ENCODE measurements at regions not wholly inside any gene's neighbourhood (a gene's known extent, or its start where the extent isn't known, plus 50 kb on each side); places are given as distances from the start of the nearest gene placed in this dataset.
"Not testable (repeated sequence)": the region's sequence is repeated elsewhere in the genome, so short reads cannot be mapped to it uniquely, and the experiment has no call there.

DNA sequence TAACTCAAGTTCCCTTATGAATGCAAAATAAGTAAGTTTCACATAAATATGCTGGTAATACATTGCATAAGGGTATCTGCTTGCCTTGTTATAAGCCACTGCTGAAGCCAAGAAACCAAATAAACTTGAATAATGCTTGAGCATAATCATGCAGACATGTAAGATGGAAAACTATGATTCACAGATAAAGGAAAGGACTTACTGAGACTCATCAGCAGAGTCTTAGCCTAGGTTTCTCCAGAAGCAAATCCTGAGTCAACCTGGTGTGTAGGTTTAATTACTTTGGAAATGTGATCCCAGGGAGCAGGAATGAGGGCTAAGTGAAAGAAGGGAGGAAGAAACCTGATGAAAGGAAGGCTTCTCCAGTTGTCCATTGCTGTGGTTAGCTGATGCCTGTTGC, 107.7 kb upstream of the BTG1 start:
- no peak for DNase-seq

DNA sequence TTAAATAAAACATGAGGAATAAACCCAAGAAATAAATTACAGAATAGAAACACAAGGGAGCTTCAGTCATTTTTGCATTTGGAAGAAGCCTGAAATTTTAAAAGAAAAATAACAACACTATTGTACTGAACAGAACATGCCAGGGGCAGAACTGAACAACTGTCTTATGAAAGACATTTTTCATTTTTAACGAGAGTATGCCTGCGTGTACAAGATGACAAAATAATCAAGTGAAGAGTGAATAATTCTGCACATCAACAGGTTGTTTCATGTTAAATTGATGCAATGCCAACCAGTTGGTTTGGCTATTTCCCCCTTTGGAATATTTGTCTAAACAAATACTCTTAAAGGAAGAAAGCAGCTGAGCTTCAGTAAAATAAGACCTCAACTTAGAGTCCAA, 103.3 kb upstream of the BTG1 start:
- DNase-seq: no peak

GRCh38 chr12:92244036-92244435, 98.4 kb upstream of the BTG1 start:
- DNase-seq: no peak

DNA sequence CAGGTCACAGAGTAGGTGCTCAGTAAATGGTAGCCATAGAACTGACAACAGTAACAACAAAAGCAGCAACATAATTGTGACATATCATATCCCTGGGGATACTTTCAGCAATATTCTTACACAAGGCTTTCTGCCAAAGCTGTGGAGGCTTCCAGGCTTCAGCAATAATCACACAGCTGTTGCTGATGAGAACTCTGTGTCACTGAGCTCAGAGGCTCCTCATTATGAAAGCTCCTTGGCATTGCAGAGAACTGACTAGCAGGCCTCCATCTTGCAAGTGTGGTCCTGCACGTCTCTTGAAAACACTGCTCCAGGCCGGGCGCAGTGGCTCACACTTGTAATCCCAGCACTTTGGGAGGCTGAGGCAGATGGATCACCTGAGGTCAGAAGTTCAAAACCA, 97.3 kb upstream of the BTG1 start:
- no peak for DNase-seq

DNA sequence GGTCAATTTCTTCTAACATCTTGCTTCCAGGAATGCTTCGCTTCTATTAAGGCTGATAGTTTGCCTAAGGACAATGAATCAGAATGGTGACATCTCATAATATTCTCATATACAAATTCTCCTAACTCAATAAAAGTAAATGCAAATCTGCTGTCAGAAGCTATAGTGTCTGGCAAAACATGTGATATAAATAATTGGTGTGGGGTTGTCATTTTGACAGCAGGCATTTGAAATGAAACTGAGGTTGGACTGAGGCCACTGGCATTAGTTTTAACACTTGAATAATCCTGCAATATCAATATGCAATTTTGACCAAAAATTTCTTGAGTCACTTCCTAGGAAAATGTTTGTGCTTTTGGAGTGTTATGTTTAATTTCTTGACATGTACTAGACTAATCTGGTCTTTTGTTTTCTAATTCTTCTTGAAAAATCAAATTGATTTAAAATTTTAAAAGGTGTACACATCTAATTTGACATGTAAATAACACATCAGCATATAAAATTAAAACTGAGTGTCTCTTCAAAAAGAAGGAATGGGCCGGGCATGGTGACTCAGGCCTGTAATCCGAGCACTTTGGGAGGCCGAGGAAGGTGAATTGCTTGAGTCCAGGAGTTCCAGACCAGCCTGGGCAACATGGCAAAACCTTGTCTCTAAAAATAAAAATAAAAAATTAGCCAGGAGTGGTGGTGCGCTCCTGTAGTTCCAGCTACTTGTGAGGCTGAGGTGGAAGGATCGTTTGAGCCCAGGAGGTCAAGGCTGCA, 92.3 kb upstream of the BTG1 start:
- no peak for DNase-seq

GRCh38 chr12:92237262-92237661, 91.6 kb upstream of the BTG1 start:
- DNase-seq: no peak

GRCh38 chr12:92235703-92236472, 90.2 kb upstream of the BTG1 start:
- DNase-seq: no peak

GRCh38 chr12:92234533-92234932, 88.9 kb upstream of the BTG1 start:
- no peak for DNase-seq

GRCh38 chr12:92233346-92234015, 87.8 kb upstream of the BTG1 start:
- no peak for DNase-seq

DNA sequence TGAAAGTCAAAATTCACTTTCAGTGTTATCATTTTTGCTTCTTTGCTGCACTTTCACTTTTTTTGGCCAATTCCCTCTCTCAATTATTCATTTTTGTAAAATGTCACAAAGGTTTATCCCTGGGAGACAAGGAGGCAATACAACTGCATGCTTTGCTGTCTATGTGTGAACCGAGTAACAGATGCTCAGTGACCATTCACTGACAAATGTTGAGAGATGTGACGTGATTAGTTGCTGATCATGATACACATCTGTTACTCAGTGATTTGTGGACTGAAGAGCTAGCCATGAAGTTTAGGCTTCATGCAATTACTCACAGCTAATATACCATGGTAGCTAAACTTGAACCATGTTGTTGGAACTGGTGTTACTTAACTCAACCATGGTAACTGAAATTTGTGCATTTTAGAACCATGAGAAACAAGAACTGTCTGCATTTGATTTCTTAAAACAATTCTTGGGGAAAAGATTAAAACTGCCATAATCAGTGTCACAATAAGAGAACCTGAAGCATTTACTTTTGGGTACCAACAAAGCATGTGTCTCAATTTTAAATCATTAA, 86.8 kb upstream of the BTG1 start:
- DNase-seq: not testable (repeated sequence)

DNA sequence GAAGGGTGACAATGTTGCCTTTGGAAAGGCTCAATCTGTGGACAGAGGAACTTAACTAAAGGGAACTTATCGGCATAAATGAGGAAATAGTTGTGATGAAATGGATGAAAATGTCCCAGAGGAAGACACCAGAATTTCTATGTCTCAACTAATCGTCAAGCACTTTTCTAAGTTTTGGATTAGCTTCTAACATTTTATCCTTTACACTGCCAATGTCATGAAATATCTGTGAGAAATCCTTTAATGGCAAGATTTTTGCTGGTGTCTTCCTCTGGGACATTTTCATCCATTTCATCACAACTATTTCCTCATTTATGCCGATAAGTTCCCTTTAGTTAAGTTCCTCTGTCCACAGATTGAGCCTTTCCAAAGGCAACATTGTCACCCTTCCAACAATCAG, 86.3 kb upstream of the BTG1 start:
- DNase-seq: not testable (repeated sequence)

- not testable (repeated sequence) for DNase-seq
Measured at GRCh38 chr12:92231532-92231931, 85.9 kb upstream of the BTG1 start.

- DNase-seq: no peak
Measured at GRCh38 chr12:92229381-92229780, 83.7 kb upstream of the BTG1 start.

GRCh38 chr12:92226961-92227360, 81.3 kb upstream of the BTG1 start:
- no peak for DNase-seq

DNA sequence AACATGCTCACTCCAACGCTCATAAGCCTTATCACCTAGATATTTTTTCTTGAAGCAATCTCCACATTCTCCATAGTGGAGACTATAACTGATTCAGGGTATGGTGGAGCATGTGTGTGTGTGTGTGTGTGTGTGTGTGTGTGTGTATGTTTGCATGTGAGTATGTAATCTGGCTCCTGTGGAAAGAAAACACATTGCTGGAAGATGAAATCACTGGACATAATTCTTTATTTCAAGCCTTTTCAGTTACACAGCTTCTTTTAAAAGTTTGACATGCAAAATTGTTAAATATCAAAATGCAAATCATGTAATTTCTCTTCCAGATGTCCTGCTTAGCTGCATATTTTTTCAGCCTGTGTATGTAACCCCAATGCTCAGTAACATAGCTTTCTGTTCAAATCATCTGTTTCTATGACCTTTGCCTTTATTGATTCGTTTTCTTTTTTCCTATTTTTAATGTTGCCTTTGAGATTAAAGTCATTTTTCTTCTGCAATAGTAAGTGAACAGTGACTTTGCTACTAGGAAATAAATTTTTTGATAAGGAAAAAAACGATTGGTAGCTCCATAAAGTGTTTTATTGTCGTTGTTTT, 80.5 kb upstream of the BTG1 start:
- no peak for DNase-seq

DNA sequence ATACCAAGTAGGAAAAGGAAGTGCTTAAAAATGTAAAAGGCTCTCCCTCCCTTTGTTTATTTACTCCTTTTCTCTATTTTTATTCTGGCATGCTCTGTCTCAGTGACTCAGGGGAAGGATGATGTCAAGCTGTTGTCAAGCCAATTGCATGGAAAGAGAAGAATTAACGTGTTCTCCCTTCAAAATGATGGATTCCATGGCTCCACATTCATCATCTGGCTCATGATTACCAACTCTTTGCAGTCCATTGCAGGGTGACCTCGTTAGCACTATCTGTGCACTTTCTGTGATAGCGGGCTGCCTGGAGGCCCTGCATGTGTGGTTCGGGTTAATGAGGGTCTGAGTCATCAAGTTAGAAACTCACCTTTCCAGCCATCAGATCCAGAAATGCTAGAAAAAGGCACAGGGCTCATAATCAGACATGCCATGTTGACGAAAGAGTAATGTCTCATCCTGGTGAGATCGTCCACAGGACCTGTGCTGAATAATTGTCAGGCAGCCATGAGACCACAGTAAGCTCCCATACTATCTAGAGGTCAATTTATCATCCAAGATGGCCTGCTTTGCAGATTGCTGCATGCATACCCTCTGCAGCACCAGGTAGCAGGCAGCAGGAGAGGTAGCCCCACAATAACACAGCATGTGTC, 79.2 kb upstream of the BTG1 start:
- no peak for DNase-seq

DNA sequence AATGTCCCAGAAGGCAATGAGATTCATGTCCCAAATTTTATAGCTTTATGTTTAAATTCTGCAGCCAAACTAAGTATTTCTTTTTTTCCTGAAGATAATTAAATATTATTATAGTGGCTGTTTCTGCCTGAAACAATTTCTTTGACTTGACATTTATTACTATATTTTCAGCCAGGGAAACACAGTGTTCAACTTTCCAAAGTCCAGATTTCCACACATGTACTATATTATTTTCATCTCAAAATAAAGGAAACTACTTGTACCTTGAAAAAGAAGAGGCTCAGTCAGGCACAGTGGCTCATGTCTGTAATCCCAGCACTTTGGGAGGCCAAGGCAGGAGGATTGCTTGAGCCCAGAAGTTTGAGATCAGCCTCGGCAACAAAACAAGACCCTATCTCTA, 77.8 kb upstream of the BTG1 start:
- no peak for DNase-seq

- DNase-seq: no peak
Measured at GRCh38 chr12:92221656-92222315, 76.1 kb upstream of the BTG1 start.

- no peak for DNase-seq
Measured at GRCh38 chr12:92218394-92219077, 72.9 kb upstream of the BTG1 start.

DNA sequence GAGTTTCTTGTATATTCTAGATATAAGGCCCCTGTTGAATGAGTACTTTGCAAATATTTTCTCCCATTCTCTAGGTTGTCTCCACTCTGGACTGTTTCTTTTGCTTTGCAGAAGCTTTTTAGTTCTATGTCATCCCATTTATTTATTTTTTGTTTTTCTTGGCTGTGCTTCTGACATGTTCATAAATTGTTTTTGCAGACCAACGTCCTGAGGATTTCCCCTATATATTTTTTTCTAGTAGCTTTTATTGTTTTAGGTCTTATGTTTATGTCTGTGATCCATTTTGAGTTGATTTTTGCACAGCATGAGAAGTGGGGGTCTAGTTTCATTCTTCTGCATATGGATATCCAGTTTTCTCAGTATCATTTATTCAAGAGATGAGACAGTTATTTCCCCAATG, 70.4 kb upstream of the BTG1 start:
- no peak for DNase-seq

DNA sequence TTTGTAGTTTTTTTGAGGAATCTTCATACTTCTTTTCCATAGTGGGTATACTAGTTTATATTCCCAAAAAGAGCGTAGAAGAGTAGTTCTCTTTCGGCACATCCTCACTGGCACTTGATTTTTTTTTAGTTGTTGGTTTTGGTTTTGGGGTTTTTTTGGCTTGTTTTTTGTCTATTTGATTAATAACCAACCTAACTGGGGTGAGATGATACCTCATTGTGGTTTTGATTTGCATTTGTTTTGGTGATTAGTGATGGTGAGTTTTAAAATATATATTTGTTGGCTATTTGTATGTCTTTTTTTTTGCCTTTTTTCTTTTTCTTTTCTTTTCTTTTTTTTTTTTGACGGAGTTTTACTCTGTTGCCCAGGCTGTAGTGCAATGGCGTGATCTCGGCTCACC, 69.7 kb upstream of the BTG1 start:
- DNase-seq: no peak

- DNase-seq: no peak
Measured at GRCh38 chr12:92213166-92213565, 67.5 kb upstream of the BTG1 start.

Measured in CD4-positive, alpha-beta T cell treated with Interleukin-4 for 4 hours (primary cell).